HG02885 (cell line): ENCODE measurements at regions not wholly inside any gene's neighbourhood (a gene's known extent, or its start where the extent isn't known, plus 50 kb on each side); places are given as distances from the start of the nearest gene placed in this dataset.
"Not testable (repeated sequence)": the region's sequence is repeated elsewhere in the genome, so short reads cannot be mapped to it uniquely, and the experiment has no call there.

Source experiments
- ATAC-seq: cut with Tn5 transposase; IDR thresholded peaks from one replicate; pipeline ENCODE4 v1.9.1; 2021; ENCODE audit warnings: mild to moderate bottlenecking; ENCODE audit not compliant: unreplicated experiment, poor library complexity

GRCh38 chr16:88325976-88326375 lies 56.8 kb upstream of the ZNF469 start:
- ATAC-seq, result no peak

- ATAC-seq, result no peak
Observed at GRCh38 chr16:88326611-88327485, 55.9 kb upstream of the ZNF469 start.

- no peak for ATAC-seq
Observed at GRCh38 chr16:88327561-88328312, 55.0 kb upstream of the ZNF469 start.

GRCh38 chr16:88328313-88328980 lies 54.3 kb upstream of the ZNF469 start:
- ATAC-seq, result no peak

- ATAC-seq, result no peak
Observed at GRCh38 chr16:88329726-88330700, 52.7 kb upstream of the ZNF469 start.

- ATAC-seq, result no peak
Observed at GRCh38 chr16:88330971-88331890, 51.5 kb upstream of the ZNF469 start.

- ATAC-seq, result no peak
Observed at GRCh38 chr16:88331989-88332920, 50.5 kb upstream of the ZNF469 start.

GRCh38 chr16:88332921-88333825 lies 49.6 kb upstream of the ZNF469 start:
- ATAC-seq, result not testable (repeated sequence)
